ENCODE measurements at regions not wholly inside any gene's neighbourhood (a gene's known extent, or its start where the extent isn't known, plus 50 kb on each side); places are given as distances from the start of the nearest gene placed in this dataset.

DNA sequence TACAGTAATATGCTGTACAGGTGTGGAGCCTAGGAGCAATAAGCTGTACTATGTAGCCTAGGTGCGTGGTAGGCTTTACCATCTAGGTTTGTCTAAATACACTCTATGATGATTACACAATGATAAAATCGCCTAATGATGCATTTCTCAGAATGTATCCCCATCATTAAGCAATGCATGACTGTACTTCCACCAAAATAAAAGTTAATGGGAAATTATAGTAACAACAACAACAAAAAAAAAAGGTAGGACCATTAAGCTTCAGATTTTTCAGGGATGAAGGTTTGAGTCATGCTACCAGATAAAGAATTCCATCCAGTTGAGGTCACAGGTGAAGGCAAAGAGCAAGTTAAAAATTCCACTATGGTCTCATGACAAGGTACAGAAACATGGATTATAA is 68.2 kb downstream of the MAGEA10 start (continued):
- TF ChIP-seq GTF2F1 (IDR thresholded peaks at IDR 0.05; ENCODE audit: borderline replicate concordance, low read depth, low read length) = no peak
- no peak for TF ChIP-seq ZNF274 (IDR thresholded peaks at IDR 0.05; ENCODE audit: borderline replicate concordance, extremely low read depth, low read length)
- TF ChIP-seq GABPA (IDR thresholded peaks at IDR 0.05; ENCODE audit: borderline replicate concordance, insufficient read depth, low read length) = no peak
- no peak for TF ChIP-seq RBBP5 (IDR thresholded peaks at IDR 0.05; ENCODE audit: borderline replicate concordance, low read depth, low read length)
